ENCODE measurements at regions not wholly inside any gene's neighbourhood (a gene's known extent, or its start where the extent isn't known, plus 50 kb on each side); places are given as distances from the start of the nearest gene placed in this dataset.
"Not testable (repeated sequence)": the region's sequence is repeated elsewhere in the genome, so short reads cannot be mapped to it uniquely, and the experiment has no call there.

- H3K27ac ChIP-seq (ENCODE audit: low read depth in 1 of 3, low read length in 2 of 3); H3K4me1 ChIP-seq (ENCODE audit: control insufficient read depth in 3 of 3, insufficient read depth in 2 of 3, low read depth in 1 of 3, low read length in 2 of 3); FAIRE-seq; H3K4me3 ChIP-seq (ENCODE audit: low read depth in 1 of 3, low read length in 3 of 3); H3K36me3 ChIP-seq (ENCODE audit: control insufficient read depth in 3 of 3, insufficient read depth in 2 of 3, low read depth in 1 of 3, low read length in 3 of 3); DNase-seq; H3K9me3 ChIP-seq (ENCODE audit: control insufficient read depth in 2 of 2, insufficient read depth in 1 of 2, low read depth in 1 of 2, low read length in 1 of 2); H3K27me3 ChIP-seq (ENCODE audit: control insufficient read depth in 3 of 3, insufficient read depth in 3 of 3, low read length in 3 of 3): not testable (repeated sequence)
- WGBS, 3 donors = 42 to 59% (median 58%) methylated on average over 9 to 16 of the region's 16 CpGs
Observed at GRCh38 chr9:99498979-99499378, 276.9 kb downstream of the SEC61B start.

- 71 to 88% (median 81%) methylated on average over 4 of the region's 4 CpGs for WGBS, 3 donors
- Histone ChIP-seq H3K4me3 (ENCODE audit: low read depth in 1 of 3, low read length in 3 of 3) (no peak overlapping the region), H3K4me1 (ENCODE audit: control insufficient read depth in 3 of 3, insufficient read depth in 2 of 3, low read depth in 1 of 3, low read length in 2 of 3) (no peaks in the 10 kb centered on the region), H3K27me3 (ENCODE audit: control insufficient read depth in 3 of 3, insufficient read depth in 3 of 3, low read length in 3 of 3) (peaks cover 0 to 2% (median 0%) of the 10 kb centered on the region in 3 donors), H3K9me3 (ENCODE audit: control insufficient read depth in 2 of 2, insufficient read depth in 1 of 2, low read depth in 1 of 2, low read length in 1 of 2) (no peaks in the 10 kb centered on the region), H3K27ac (ENCODE audit: low read depth in 1 of 3, low read length in 2 of 3) (no peak overlapping the region), H3K36me3 (ENCODE audit: control insufficient read depth in 3 of 3, insufficient read depth in 2 of 3, low read depth in 1 of 3, low read length in 3 of 3) (no peaks in the 10 kb centered on the region)
- DNase-seq (no peak), FAIRE-seq (no peak)
Observed at GRCh38 chr9:99505936-99506335, 283.9 kb downstream of the SEC61B start.

DNA sequence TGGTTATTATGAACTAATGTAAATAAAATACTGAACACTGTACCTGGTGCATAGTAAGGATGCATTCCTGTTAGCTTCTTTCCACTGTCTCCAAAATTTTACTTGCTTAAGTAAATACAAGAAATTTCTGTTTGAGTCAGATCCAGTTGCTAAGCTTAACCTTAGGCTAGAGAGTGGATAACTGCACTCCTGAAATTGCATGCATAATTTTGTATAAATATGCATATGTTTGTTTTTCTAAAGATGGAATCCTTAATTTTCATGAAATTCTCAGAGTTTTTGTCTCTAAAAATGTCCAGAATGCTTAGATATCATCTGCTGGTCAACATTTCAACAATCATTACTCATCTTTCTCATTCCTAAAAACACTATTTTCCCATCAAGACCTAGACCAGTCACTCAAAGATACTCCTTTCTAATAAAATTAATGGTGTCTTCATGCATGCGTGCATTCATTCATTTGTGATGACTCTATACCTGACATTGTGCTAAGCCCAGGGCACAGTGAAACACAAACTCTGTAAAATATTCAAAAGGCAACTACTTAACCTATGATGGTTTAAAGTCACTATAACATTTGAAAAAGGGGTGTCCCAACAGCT is 284.8 kb downstream of the SEC61B start:
- H3K27ac ChIP-seq (ENCODE audit: low read depth in 1 of 3, low read length in 2 of 3) = no peak overlapping the region
- no peak overlapping the region for H3K4me3 ChIP-seq (ENCODE audit: low read depth in 1 of 3, low read length in 3 of 3)
- WGBS, 3 donors = 92 to 96% (median 93%) methylated on average over 1 of the region's 1 CpG
- H3K36me3 ChIP-seq (ENCODE audit: control insufficient read depth in 3 of 3, insufficient read depth in 2 of 3, low read depth in 1 of 3, low read length in 3 of 3) = no peaks in the 10 kb centered on the region
- no peaks in the 10 kb centered on the region for H3K9me3 ChIP-seq (ENCODE audit: control insufficient read depth in 2 of 2, insufficient read depth in 1 of 2, low read depth in 1 of 2, low read length in 1 of 2)
- FAIRE-seq = no peak
- DNase-seq = no peak
- peaks cover 0 to 2% (median 0%) of the 10 kb centered on the region in 3 donors for H3K27me3 ChIP-seq (ENCODE audit: control insufficient read depth in 3 of 3, insufficient read depth in 3 of 3, low read length in 3 of 3)
- H3K4me1 ChIP-seq (ENCODE audit: control insufficient read depth in 3 of 3, insufficient read depth in 2 of 3, low read depth in 1 of 3, low read length in 2 of 3) = no peaks in the 10 kb centered on the region

DNA sequence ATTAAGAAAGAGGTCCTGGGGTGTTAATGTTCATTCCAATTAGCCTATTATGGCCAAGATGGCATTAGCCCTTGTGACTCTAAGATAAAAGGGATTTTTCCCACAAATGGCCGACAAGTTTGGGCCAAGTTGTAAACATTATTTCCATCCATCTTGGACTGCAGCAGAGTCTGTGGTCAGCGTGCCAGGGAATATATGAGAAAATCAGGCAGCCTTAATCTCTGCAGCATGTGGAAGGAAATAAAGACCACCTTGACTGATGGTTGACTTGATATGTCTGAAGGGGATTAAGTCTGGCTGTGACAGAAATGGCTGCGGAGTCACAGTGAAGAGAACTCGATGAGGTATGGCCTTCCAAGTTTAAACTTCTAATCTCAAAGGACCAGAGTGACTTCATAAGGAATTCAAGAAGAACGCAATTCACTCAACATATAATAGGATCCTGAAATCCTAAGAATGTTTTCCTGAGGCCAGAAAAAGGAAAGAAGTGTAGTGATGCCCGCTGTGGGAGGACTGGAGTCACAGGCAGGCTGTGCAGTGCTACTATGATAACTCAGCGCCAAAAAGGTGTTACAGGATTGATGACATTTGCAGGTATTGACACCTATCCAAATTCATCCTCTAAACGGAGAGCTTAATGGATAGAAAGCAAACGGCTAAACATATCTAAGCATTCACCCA is 287.1 kb downstream of the SEC61B start:
- no peak overlapping the region for H3K4me3 ChIP-seq (ENCODE audit: low read depth in 1 of 3, low read length in 3 of 3)
- 76 to 79% (median 78%) methylated on average over 9 of the region's 9 CpGs for WGBS, 3 donors
- H3K4me1 ChIP-seq (ENCODE audit: control insufficient read depth in 3 of 3, insufficient read depth in 2 of 3, low read depth in 1 of 3, low read length in 2 of 3) = no peaks in the 10 kb centered on the region
- H3K27me3 ChIP-seq (ENCODE audit: control insufficient read depth in 3 of 3, insufficient read depth in 3 of 3, low read length in 3 of 3) = peaks cover 0 to 2% (median 0%) of the 10 kb centered on the region in 3 donors
- DNase-seq (no peak), FAIRE-seq (no peak)
- H3K36me3 ChIP-seq (ENCODE audit: control insufficient read depth in 3 of 3, insufficient read depth in 2 of 3, low read depth in 1 of 3, low read length in 3 of 3) = no peaks in the 10 kb centered on the region
- H3K9me3 ChIP-seq (ENCODE audit: control insufficient read depth in 2 of 2, insufficient read depth in 1 of 2, low read depth in 1 of 2, low read length in 1 of 2) = no peaks in the 10 kb centered on the region
- no peak overlapping the region for H3K27ac ChIP-seq (ENCODE audit: low read depth in 1 of 3, low read length in 2 of 3)

GRCh38 chr9:99509900-99510535 is 287.9 kb downstream of the SEC61B start:
- FAIRE-seq (no peak), DNase-seq (no peak)
- H3K27ac ChIP-seq (ENCODE audit: low read depth in 1 of 3, low read length in 2 of 3) = no peak overlapping the region
- no peaks in the 10 kb centered on the region for H3K9me3 ChIP-seq (ENCODE audit: control insufficient read depth in 2 of 2, insufficient read depth in 1 of 2, low read depth in 1 of 2, low read length in 1 of 2)
- H3K36me3 ChIP-seq (ENCODE audit: control insufficient read depth in 3 of 3, insufficient read depth in 2 of 3, low read depth in 1 of 3, low read length in 3 of 3) = no peaks in the 10 kb centered on the region
- H3K27me3 ChIP-seq (ENCODE audit: control insufficient read depth in 3 of 3, insufficient read depth in 3 of 3, low read length in 3 of 3) = peaks cover 0 to 2% (median 0%) of the 10 kb centered on the region in 3 donors
- no peaks in the 10 kb centered on the region for H3K4me1 ChIP-seq (ENCODE audit: control insufficient read depth in 3 of 3, insufficient read depth in 2 of 3, low read depth in 1 of 3, low read length in 2 of 3)
- H3K4me3 ChIP-seq (ENCODE audit: low read depth in 1 of 3, low read length in 3 of 3) = no peak overlapping the region
- WGBS, 3 donors = 28 to 51% (median 38%) methylated on average over 4 of the region's 4 CpGs

- Histone ChIP-seq H3K27me3 (ENCODE audit: control insufficient read depth in 3 of 3, insufficient read depth in 3 of 3, low read length in 3 of 3) (peaks cover 0 to 2% (median 0%) of the 10 kb centered on the region in 3 donors), H3K36me3 (ENCODE audit: control insufficient read depth in 3 of 3, insufficient read depth in 2 of 3, low read depth in 1 of 3, low read length in 3 of 3) (no peaks in the 10 kb centered on the region), H3K9me3 (ENCODE audit: control insufficient read depth in 2 of 2, insufficient read depth in 1 of 2, low read depth in 1 of 2, low read length in 1 of 2) (no peaks in the 10 kb centered on the region), H3K27ac (ENCODE audit: low read depth in 1 of 3, low read length in 2 of 3) (no peak overlapping the region), H3K4me1 (ENCODE audit: control insufficient read depth in 3 of 3, insufficient read depth in 2 of 3, low read depth in 1 of 3, low read length in 2 of 3) (no peaks in the 10 kb centered on the region), H3K4me3 (ENCODE audit: low read depth in 1 of 3, low read length in 3 of 3) (no peak overlapping the region)
- 67 to 79% (median 77%) methylated on average over 3 of the region's 3 CpGs for WGBS, 3 donors
- DNase-seq = no peak
- FAIRE-seq = no peak
Observed at GRCh38 chr9:99511723-99512122, 289.6 kb downstream of the SEC61B start.

- FAIRE-seq (no peak), DNase-seq (peak in 1 of 2 donors; percentile 59)
- Histone ChIP-seq H3K27ac (ENCODE audit: low read depth in 1 of 3, low read length in 2 of 3) (no peak overlapping the region), H3K9me3 (ENCODE audit: control insufficient read depth in 2 of 2, insufficient read depth in 1 of 2, low read depth in 1 of 2, low read length in 1 of 2) (no peaks in the 10 kb centered on the region), H3K27me3 (ENCODE audit: control insufficient read depth in 3 of 3, insufficient read depth in 3 of 3, low read length in 3 of 3) (peaks cover 0 to 2% (median 0%) of the 10 kb centered on the region in 3 donors), H3K4me1 (ENCODE audit: control insufficient read depth in 3 of 3, insufficient read depth in 2 of 3, low read depth in 1 of 3, low read length in 2 of 3) (no peaks in the 10 kb centered on the region), H3K4me3 (ENCODE audit: low read depth in 1 of 3, low read length in 3 of 3) (no peak overlapping the region), H3K36me3 (ENCODE audit: control insufficient read depth in 3 of 3, insufficient read depth in 2 of 3, low read depth in 1 of 3, low read length in 3 of 3) (no peaks in the 10 kb centered on the region)
- WGBS, 3 donors = 39 to 62% (median 41%) methylated on average over 2 of the region's 2 CpGs
Observed at GRCh38 chr9:99513441-99514112, 291.5 kb downstream of the SEC61B start.

- H3K27me3 ChIP-seq (ENCODE audit: control insufficient read depth in 3 of 3, insufficient read depth in 3 of 3, low read length in 3 of 3) = no peaks in the 10 kb centered on the region
- no peaks in the 10 kb centered on the region for H3K36me3 ChIP-seq (ENCODE audit: control insufficient read depth in 3 of 3, insufficient read depth in 2 of 3, low read depth in 1 of 3, low read length in 3 of 3)
- no peak for FAIRE-seq
- H3K9me3 ChIP-seq (ENCODE audit: control insufficient read depth in 2 of 2, insufficient read depth in 1 of 2, low read depth in 1 of 2, low read length in 1 of 2) = no peaks in the 10 kb centered on the region
- no peak for DNase-seq
- no peak overlapping the region for H3K27ac ChIP-seq (ENCODE audit: low read depth in 1 of 3, low read length in 2 of 3)
- H3K4me3 ChIP-seq (ENCODE audit: low read depth in 1 of 3, low read length in 3 of 3) = no peak overlapping the region
- WGBS, 3 donors = 59 to 82% (median 75%) methylated on average over 1 of the region's 1 CpG
- H3K4me1 ChIP-seq (ENCODE audit: control insufficient read depth in 3 of 3, insufficient read depth in 2 of 3, low read depth in 1 of 3, low read length in 2 of 3) = no peaks in the 10 kb centered on the region
Observed at GRCh38 chr9:99515093-99515492, 293.0 kb downstream of the SEC61B start.
